Lower lobe of right lung (tissue), 2 donors: ENCODE measurements at regions not wholly inside any gene's neighbourhood (a gene's known extent, or its start where the extent isn't known, plus 50 kb on each side); places are given as distances from the start of the nearest gene placed in this dataset.
"Not testable (repeated sequence)": the region's sequence is repeated elsewhere in the genome, so short reads cannot be mapped to it uniquely, and the experiment has no call there.

Source experiments
- ATAC-seq, 2 donors: fragments of 200-7000 bp; cut with Tn5 transposase; one replicate each; pipeline ENCODE4 v1.9.1; 2020 to 2022; ENCODE audit warnings: mild to moderate bottlenecking in 2 of 2, moderate library complexity in 2 of 2
- DNase-seq: peaks from one replicate; pipeline ENCODE4 v3.0.0-alpha.2; 2020
- H3K27ac ChIP-seq: fragments of 200-600 bp; one replicate; pipeline ENCODE4 v1.8.0; 2022
- H3K27me3 ChIP-seq: fragments of 200-600 bp; one replicate; pipeline ENCODE4 v1.8.0; 2022; ENCODE audit warnings: low read depth
- H3K36me3 ChIP-seq: fragments of 200-600 bp; one replicate; pipeline ENCODE4 v1.8.0; 2022; ENCODE audit warnings: mild to moderate bottlenecking
- H3K4me1 ChIP-seq: fragments of 200-600 bp; one replicate; pipeline ENCODE4 v1.8.0; 2022
- H3K4me3 ChIP-seq: fragments of 200-600 bp; one replicate; pipeline ENCODE4 v1.8.0; 2022; ENCODE audit warnings: mild to moderate bottlenecking
- H3K9me3 ChIP-seq: fragments of 200-600 bp; one replicate; pipeline ENCODE4 v1.8.0; 2022
- intact Hi-C: fragments of 100-400 bp; cut with DNase I; formaldehyde crosslinking; loops from one replicate; pipeline ENCODE4 v1.11.0; 2022
- TF ChIP-seq, protein P1 (sequence below): fragments of 200-600 bp; IDR thresholded peaks from one replicate; pipeline ENCODE4 v1.8.0; 2022; ENCODE audit warnings: antibody characterized with exemption, mild to moderate bottlenecking
- donor health status: DM: no; HTN: yes; CAD: no; lungs with severe emphysema.

- Histone ChIP-seq H3K27me3 (no peaks in the 10 kb centered on the region), H3K4me1 (no peaks in the 10 kb centered on the region), H3K4me3 (no peak overlapping the region), H3K9me3 (no peaks in the 10 kb centered on the region), H3K27ac (no peak overlapping the region), H3K36me3 (no peaks in the 10 kb centered on the region)
- DNase-seq = no peak
- no peak for ATAC-seq
- intact Hi-C loops = no loop called here
- TF ChIP-seq, protein P1, sequence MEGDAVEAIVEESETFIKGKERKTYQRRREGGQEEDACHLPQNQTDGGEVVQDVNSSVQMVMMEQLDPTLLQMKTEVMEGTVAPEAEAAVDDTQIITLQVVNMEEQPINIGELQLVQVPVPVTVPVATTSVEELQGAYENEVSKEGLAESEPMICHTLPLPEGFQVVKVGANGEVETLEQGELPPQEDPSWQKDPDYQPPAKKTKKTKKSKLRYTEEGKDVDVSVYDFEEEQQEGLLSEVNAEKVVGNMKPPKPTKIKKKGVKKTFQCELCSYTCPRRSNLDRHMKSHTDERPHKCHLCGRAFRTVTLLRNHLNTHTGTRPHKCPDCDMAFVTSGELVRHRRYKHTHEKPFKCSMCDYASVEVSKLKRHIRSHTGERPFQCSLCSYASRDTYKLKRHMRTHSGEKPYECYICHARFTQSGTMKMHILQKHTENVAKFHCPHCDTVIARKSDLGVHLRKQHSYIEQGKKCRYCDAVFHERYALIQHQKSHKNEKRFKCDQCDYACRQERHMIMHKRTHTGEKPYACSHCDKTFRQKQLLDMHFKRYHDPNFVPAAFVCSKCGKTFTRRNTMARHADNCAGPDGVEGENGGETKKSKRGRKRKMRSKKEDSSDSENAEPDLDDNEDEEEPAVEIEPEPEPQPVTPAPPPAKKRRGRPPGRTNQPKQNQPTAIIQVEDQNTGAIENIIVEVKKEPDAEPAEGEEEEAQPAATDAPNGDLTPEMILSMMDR = no peak
These were observed 315.1 kb upstream of the PRKD1 start for GRCh38 chr14:30242744-30243143.

DNA sequence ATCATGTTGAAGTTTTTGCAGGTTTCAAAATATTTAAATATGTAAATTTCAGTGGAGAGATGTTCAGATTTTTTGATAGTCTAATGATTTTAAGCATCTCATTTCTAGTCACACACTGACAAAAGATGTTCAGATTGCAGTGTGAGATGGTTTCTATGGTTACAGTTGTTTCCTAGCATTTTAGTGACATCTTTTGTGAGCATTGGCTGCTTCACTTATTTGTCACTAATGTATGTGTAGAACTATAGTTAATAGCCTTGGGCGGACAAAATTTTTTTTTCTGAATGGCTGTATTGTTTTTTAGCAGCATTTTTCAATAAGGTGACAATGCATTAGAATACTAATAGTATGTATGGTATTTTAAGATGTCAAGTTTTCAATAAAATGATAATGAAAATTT is 315.6 kb upstream of the PRKD1 start:
- H3K4me1 ChIP-seq = no peaks in the 10 kb centered on the region
- ATAC-seq = no peak

DNA sequence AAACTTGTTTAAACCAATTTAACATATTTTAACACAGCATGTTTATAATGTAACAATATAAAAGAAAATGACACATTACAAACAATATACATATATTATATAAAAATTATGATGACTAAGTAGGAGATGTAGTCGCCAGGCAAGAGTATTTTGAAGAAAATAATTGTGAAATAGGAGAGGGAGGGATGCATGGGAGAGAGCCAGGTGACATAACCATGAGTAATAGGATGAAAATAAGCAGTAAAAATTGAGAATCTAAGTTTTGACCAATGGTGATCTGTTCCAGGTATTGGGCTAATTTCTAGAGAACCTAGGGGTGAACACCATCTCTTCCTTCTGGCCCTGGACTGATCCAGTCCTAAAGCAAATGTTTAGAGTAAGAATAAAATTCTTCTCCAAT is 315.2 kb upstream of the G2E3 start:
- no peak overlapping the region for H3K27ac ChIP-seq
- H3K27me3 ChIP-seq = no peaks in the 10 kb centered on the region
- no peaks in the 10 kb centered on the region for H3K4me1 ChIP-seq
- H3K36me3 ChIP-seq = no peaks in the 10 kb centered on the region
- TF ChIP-seq, protein P1 = no peak
- H3K4me3 ChIP-seq = no peak overlapping the region
- no peak for DNase-seq
- ATAC-seq = no peak
- intact Hi-C loops = no loop called here
- no peaks in the 10 kb centered on the region for H3K9me3 ChIP-seq

More for the DNA sequence above, 315.6 kb upstream of the PRKD1 start:
- H3K4me3 ChIP-seq = no peak overlapping the region
- DNase-seq = no peak
- TF ChIP-seq, protein P1 = no peak
- no peak overlapping the region for H3K27ac ChIP-seq
- intact Hi-C loops = no loop called here
- no peaks in the 10 kb centered on the region for H3K9me3 ChIP-seq
- H3K36me3 ChIP-seq = no peaks in the 10 kb centered on the region
- H3K27me3 ChIP-seq = no peaks in the 10 kb centered on the region

GRCh38 chr14:30244348-30244747 is 314.6 kb upstream of the G2E3 start:
- ATAC-seq, H3K4me1 ChIP-seq, H3K36me3 ChIP-seq, H3K9me3 ChIP-seq, H3K4me3 ChIP-seq, H3K27me3 ChIP-seq, DNase-seq, H3K27ac ChIP-seq, intact Hi-C loops: not testable (repeated sequence)

GRCh38 chr14:30251017-30251416 is 307.9 kb upstream of the G2E3 start:
- Histone ChIP-seq H3K9me3 (no peaks in the 10 kb centered on the region), H3K4me1 (no peaks in the 10 kb centered on the region), H3K27ac (no peak overlapping the region), H3K4me3 (no peak overlapping the region), H3K27me3 (no peaks in the 10 kb centered on the region), H3K36me3 (no peaks in the 10 kb centered on the region)
- TF ChIP-seq, protein P1 = no peak
- no peak for DNase-seq
- intact Hi-C loops = no loop called here
- no peak for ATAC-seq

DNA sequence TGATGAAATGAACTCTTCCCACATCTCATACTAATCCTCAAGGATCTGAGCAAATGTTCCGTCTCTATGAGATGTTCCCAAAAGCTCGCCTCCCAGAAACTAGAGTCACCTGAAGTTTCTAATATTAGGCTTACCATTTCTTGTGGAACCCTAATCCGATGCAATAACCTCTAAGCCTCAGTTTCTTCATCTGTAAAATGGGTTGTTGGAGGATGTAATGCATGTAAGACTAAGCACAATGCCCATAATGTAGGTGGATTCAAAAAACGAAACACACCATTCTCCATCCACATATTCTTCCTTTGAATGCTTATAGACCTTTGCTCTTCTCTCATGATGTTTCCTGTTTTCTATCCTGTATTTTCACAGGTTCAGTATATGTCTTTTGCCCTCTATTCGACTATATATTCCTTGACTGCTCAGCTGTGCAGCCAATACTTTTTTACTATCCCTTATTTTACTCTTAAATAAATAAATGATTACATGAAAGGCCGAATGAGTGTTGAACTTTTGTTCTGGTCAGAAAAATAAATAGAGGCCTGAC is 307.3 kb upstream of the G2E3 start:
- no peaks in the 10 kb centered on the region for H3K36me3 ChIP-seq
- no peak for ATAC-seq

More for the DNA sequence above, 307.3 kb upstream of the G2E3 start:
- no peak overlapping the region for H3K27ac ChIP-seq
- TF ChIP-seq, protein P1 = no peak
- H3K4me1 ChIP-seq = no peaks in the 10 kb centered on the region
- DNase-seq = no peak
- no peaks in the 10 kb centered on the region for H3K9me3 ChIP-seq
- H3K27me3 ChIP-seq = no peaks in the 10 kb centered on the region
- no peak overlapping the region for H3K4me3 ChIP-seq
- intact Hi-C loops = no loop called here
